Endothelial cell (in vitro differentiated cells): ENCODE measurements at regions not wholly inside any gene's neighbourhood (a gene's known extent, or its start where the extent isn't known, plus 50 kb on each side); places are given as distances from the start of the nearest gene placed in this dataset.
"Not testable (repeated sequence)": the region's sequence is repeated elsewhere in the genome, so short reads cannot be mapped to it uniquely, and the experiment has no call there.

Source experiments
- DNase-seq: peaks from one replicate; pipeline ENCODE4 v3.0.0; 2021; ENCODE audit warnings: low spot score
- H3K27ac Mint-ChIP-seq: one replicate; pipeline ENCODE4 v1.8.0; 2021; ENCODE audit warnings: mixed read lengths, inconsistent platforms; ENCODE audit not compliant: unreplicated experiment
- H3K27me3 Mint-ChIP-seq: one replicate; pipeline ENCODE4 v1.8.0; 2021; ENCODE audit warnings: mild to moderate bottlenecking, moderate library complexity, mixed read lengths, inconsistent platforms; ENCODE audit not compliant: unreplicated experiment
- H3K36me3 Mint-ChIP-seq: one replicate; pipeline ENCODE4 v1.8.0; 2021; ENCODE audit warnings: mild to moderate bottlenecking, low read depth, mixed read lengths, inconsistent platforms; ENCODE audit not compliant: unreplicated experiment
- H3K4me1 Mint-ChIP-seq: one replicate; pipeline ENCODE4 v1.8.0; 2021; ENCODE audit warnings: mild to moderate bottlenecking, mixed read lengths, inconsistent platforms; ENCODE audit not compliant: unreplicated experiment
- H3K4me3 Mint-ChIP-seq: one replicate; pipeline ENCODE4 v1.8.0; 2021; ENCODE audit warnings: mild to moderate bottlenecking, mixed read lengths, inconsistent platforms; ENCODE audit not compliant: unreplicated experiment
- H3K9me3 Mint-ChIP-seq: one replicate; pipeline ENCODE4 v1.8.0; 2021; ENCODE audit warnings: mixed read lengths, inconsistent platforms; ENCODE audit not compliant: unreplicated experiment
- TF ChIP-seq, protein P1 (sequence below): fragments of 200-600 bp; sonication (generic); IDR thresholded peaks from one replicate; pipeline ENCODE4 v1.5.0; 2021; ENCODE audit warnings: antibody characterized with exemption; ENCODE audit not compliant: unreplicated experiment

DNA sequence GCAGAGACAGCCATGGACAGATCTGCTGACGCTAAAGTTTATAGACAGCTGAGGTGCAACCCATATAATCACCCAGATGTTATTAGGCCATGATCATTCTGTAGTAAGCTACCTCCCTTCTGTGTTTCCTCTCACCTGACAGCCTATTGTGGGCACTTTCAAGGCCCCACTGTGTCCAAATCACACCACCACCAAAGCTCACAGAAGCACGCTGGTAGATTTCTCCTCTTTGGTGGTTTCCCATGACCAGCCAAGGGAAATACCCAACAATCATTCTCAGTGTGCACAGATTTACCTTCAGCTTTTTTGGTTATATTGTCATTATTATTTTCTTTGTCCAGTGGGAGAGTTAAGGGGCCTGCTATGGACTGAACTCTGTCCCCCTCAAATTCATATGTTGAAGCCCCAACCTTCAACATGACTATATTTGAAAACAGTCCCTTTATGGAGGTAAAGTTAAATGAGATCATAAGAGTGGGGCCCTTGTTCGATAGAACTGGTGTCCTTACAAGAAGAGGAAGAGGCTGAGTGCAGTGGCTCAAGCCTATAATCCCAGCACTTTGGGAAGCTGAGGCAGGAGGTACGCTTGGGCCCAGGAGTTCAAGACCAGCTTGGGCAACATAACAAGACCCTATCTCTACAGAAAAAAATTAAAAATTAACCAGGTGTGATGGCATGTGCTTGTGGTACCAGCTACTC lies 74.0 kb upstream of the MSH6 start:
- Mint-ChIP-seq H3K36me3 (no peaks in the 10 kb centered on the region), H3K4me3 (no peak overlapping the region), H3K4me1 (no peaks in the 10 kb centered on the region), H3K27ac (no peak overlapping the region), H3K27me3 (peaks cover 2% of the 10 kb centered on the region), H3K9me3 (peaks cover 4% of the 10 kb centered on the region)
- DNase-seq: no peak
- TF ChIP-seq, protein P1, sequence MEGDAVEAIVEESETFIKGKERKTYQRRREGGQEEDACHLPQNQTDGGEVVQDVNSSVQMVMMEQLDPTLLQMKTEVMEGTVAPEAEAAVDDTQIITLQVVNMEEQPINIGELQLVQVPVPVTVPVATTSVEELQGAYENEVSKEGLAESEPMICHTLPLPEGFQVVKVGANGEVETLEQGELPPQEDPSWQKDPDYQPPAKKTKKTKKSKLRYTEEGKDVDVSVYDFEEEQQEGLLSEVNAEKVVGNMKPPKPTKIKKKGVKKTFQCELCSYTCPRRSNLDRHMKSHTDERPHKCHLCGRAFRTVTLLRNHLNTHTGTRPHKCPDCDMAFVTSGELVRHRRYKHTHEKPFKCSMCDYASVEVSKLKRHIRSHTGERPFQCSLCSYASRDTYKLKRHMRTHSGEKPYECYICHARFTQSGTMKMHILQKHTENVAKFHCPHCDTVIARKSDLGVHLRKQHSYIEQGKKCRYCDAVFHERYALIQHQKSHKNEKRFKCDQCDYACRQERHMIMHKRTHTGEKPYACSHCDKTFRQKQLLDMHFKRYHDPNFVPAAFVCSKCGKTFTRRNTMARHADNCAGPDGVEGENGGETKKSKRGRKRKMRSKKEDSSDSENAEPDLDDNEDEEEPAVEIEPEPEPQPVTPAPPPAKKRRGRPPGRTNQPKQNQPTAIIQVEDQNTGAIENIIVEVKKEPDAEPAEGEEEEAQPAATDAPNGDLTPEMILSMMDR: no peak

DNA sequence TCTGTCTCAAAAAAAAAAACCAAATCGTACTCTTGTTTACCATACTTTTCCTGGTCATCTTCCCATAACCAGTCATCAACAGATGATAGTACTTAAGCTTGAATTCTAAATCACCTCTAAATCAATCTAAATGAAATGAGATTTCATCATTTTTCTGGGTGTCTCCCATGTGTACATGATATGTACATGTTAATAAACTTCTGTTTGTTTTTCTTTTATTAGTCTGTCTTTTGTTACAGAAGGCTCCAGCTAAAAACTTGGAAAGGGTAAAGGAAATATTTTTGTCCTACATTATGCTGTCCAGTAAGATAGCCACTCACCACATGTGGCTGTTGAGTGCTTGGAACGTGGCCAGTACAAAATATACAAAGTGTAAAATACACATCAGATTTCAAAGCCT lies 78.7 kb upstream of the MSH6 start:
- Mint-ChIP-seq H3K9me3 (no peaks in the 10 kb centered on the region), H3K36me3 (no peaks in the 10 kb centered on the region), H3K4me3 (no peak overlapping the region), H3K27me3 (no peaks in the 10 kb centered on the region), H3K27ac (no peak overlapping the region), H3K4me1 (no peaks in the 10 kb centered on the region)
- no peak for DNase-seq
- TF ChIP-seq, protein P1: no peak

DNA sequence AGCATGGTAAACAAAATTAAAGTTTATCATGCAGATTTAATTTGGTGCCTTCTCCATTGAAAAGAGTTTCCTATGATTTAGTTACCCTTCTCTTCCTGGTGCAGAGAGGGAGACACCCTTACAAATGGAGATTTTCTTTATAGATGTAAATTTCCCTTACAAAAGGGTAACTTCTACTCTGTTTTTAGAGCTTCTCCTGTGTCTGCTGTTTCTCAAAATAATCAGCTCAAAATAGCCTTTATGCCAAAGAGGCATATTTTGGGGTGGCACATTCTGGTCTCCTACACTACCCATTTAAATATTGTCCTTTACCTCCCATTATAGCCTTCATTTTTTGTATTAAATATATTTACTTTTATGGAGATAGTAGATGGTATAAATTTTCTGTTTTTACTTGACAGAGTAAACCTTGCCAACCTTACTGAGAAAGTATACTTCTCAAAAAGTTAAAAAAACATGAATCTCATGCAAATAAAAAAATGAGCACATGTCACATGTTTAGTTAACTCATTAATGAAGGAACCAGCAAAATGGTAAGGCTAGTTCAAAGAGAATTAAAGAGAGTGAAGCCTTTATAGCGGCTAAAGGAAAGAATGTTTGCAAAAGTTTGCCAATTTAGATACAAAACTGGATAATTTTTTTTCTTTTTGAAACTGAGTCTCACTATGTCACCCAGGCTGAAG lies 83.3 kb upstream of the MSH6 start:
- H3K36me3 Mint-ChIP-seq: no peaks in the 10 kb centered on the region
- no peaks in the 10 kb centered on the region for H3K27me3 Mint-ChIP-seq
- H3K4me3 Mint-ChIP-seq: no peak overlapping the region
- H3K27ac Mint-ChIP-seq: no peak overlapping the region
- H3K4me1 Mint-ChIP-seq: peaks cover 4% of the 10 kb centered on the region
- TF ChIP-seq, protein P1: no peak
- no peaks in the 10 kb centered on the region for H3K9me3 Mint-ChIP-seq
- DNase-seq: no peak

DNA sequence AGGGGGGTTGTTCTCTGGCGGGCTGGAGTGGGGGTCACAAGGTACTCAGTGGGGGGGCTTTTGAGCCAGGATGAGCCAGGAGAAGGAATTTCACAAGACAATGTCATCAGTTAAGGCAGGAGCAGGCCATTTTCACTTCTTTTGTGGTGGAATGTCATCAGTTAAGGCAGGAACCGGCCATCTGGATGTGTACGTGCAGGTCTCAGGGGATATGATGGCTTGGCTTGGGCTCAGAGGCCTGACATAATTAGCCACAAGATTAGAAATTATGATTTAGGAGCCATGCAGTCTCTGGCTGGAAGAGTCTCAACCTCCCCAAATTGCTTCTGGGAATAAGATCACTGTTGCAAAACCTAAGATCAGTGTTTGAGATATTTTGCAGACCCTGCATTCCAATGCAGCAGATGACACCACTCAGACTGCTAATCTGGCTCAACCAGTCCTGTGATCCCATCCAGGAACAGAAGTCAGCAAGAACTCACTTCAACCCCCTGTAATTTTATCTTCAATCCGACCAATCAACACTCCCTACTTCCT lies 84.4 kb upstream of the MSH6 start:
- not testable (repeated sequence) for H3K27me3 Mint-ChIP-seq, H3K27ac Mint-ChIP-seq, H3K4me3 Mint-ChIP-seq, H3K36me3 Mint-ChIP-seq, DNase-seq, H3K9me3 Mint-ChIP-seq, H3K4me1 Mint-ChIP-seq

DNA sequence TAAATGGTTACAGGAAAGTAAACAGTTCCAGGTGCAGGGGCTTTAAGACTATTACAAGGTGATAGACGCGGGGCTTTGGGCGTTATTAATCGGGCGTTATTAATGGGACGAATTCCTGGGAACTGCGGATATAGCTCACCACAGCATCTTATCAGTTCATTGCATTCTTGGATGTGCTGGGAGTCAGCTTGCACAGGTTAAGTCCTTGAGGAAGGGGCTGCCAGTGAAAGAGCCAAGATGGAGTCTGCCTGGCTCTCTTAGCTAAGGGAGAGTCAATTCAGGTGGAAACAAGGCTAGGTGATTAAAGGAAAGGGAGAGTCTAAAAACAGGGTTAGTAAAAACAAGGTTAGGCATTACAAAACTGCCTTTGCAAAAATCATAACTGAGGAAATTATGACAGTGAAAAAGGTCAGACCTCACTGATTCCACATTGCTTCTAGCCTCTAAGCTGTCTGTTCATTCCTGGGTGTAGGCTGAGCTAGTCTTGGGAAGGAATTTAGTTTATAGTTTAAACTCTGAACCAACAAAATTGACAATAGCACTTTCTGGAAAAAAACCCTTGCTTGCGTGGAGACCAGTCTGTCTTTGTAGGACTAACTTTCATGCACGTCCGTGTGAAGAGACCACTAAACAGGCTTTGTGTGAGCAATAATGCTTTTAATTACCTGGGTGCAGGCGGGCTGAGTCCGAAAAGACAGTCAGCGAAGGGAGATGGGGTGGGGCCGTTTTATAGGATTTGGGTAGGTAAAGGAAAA lies 85.1 kb upstream of the MSH6 start:
- DNase-seq, H3K27ac Mint-ChIP-seq, H3K4me3 Mint-ChIP-seq, H3K4me1 Mint-ChIP-seq, H3K36me3 Mint-ChIP-seq, H3K27me3 Mint-ChIP-seq, H3K9me3 Mint-ChIP-seq: not testable (repeated sequence)
